ENCODE measurements at regions not wholly inside any gene's neighbourhood (a gene's known extent, or its start where the extent isn't known, plus 50 kb on each side); places are given as distances from the start of the nearest gene placed in this dataset.

DNA sequence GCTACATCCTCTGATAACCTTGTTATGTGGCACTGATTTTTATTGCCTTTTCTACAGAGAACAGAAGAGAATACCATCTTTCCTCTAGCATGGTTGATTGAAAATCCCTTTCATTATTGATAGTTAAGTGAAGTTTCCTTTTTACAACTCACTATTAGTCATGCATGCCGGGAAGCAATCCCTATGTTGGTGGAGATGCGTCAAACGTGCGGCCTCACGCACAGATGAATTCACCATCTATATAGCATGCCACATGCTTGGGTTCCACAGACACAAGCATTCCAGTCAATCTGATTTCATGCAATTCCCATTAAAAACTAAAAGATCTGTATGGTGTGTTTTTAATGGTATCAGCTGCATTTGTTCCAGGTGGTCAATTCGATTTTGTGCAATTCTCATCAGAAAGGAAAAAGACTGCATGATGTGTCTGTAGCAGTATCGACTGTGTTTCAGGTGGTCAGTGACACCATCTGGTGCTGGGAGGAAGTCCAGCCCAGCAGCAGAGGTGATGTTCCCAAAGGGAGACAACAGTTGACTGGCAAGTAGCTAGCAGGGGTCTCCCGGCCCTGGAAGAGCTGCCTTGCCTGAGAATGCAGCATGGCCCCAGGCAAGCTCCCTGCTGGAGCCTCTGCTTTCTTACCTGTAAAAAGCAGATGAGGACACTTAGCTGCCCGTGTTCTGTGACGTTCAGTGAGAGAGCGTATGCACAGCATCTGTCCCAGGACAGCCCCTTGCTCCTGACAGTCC lies 151.3 kb upstream of the NCK2 start:
- no peak for DNase-seq (ENCODE audit: low read depth in 2 of 2)

- no peak for DNase-seq (ENCODE audit: low read depth in 2 of 2)
Measured at GRCh38 chr2:105592288-105592687, 152.4 kb upstream of the NCK2 start.

DNA sequence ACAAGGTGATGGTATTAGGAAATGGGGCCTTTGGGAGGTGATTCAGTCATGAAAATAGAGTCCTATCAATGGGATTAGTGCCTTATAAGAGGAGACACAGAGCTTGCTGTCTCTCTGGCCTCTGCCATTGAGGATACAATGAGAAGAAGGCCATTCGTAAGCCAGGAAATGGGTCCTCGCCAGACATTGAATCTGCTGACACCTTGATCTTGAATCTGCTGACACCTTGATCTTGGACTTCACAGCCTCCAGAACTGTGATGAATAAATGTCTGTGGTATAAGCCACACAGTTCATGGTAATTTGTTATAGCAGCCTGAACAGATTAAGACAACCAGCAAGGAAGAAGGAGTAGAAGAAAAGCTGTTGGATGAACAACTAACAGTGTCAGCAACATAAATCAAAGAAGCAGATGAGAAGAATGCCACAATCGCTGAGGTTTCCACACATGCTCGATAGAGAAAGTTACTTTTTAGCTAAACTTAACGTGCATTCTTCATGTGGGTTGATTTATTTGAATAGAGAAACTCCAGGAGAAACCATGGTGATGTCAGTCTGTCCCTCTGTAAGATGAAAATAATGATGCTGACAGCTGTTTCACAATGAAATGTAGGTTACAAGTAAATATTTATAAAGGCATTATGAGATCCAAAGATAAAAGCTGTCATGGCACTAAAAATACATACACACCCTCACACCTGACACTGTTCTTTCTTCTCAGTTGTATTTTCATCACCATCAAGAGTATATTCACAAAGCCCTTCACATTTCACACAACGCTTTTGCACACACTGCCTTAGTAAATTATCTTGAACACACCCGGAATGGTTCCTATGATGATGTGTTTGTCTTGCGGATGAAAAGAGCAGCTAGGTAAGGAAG lies 153.7 kb upstream of the NCK2 start:
- no peak for DNase-seq (ENCODE audit: low read depth in 2 of 2)

- no peak for DNase-seq (ENCODE audit: low read depth in 2 of 2)
Measured at GRCh38 chr2:105588581-105588980, 156.1 kb upstream of the NCK2 start.

GRCh38 chr2:105587637-105588036 lies 157.1 kb upstream of the NCK2 start:
- DNase-seq (ENCODE audit: low read depth in 2 of 2), result no peak

DNA sequence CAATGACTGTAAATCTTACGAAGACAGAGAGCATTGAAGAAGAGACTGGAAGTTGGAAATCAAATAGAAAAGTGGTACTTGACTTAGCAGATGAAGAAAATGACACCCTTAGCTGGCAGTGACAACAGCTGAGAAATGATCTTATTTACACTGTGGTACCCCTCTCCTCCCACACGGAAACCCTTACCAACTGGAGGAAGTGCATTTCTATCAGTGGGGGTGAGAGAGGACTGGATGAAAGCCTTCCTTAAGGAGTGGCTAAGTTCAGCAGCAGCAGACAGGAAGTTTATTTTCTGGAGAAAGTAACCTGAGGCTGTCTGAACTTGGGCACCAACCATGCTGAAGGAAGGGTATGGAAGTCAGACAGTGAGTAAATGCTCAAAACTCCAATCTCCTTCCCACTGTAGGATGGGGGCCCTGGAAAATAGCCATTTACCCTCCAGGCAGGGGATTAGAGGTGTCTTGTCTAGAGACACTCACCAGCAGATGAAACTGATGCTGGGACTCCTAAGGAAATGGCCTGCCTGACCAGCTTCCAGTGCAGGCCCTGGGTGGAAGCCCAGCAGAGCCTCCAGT lies 160.2 kb upstream of the NCK2 start:
- DNase-seq (ENCODE audit: low read depth in 2 of 2), result no peak

DNA sequence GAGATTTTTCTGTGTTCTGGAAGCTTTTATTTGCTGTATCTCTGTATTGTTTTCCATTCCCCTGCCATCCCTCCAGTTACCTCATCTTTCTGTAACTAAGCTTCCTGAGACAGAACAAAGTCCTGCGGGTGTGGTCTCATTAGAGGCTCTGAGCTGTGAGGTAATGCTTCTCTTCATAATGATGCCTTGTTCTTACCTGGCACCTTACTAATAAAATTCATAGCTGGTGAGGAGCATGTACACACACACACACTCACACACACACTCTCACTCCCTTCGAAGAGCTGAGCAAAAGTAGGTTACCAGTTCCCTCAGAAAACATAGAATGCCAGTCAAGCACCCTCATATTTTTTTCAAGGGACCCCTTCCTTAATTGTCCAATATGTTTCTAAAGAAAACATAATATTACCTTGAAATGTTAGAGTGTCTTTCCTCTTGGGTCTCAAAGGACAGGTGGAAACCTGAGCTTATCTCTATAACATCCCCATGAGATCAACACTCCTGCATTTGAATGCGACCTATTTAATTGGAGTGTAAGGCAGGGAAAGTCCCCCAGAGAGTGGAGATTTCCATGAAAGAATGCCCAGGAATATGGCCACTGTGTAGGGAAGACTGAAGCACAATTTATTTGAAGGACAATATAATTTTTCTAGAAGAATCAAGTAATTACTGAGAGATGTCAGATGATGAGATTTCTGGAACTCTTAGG lies 161.6 kb upstream of the NCK2 start:
- DNase-seq (ENCODE audit: low read depth in 2 of 2), result no peak

- no peak for DNase-seq (ENCODE audit: low read depth in 2 of 2)
Measured at GRCh38 chr2:105581555-105581944, 163.2 kb upstream of the NCK2 start.

DNA sequence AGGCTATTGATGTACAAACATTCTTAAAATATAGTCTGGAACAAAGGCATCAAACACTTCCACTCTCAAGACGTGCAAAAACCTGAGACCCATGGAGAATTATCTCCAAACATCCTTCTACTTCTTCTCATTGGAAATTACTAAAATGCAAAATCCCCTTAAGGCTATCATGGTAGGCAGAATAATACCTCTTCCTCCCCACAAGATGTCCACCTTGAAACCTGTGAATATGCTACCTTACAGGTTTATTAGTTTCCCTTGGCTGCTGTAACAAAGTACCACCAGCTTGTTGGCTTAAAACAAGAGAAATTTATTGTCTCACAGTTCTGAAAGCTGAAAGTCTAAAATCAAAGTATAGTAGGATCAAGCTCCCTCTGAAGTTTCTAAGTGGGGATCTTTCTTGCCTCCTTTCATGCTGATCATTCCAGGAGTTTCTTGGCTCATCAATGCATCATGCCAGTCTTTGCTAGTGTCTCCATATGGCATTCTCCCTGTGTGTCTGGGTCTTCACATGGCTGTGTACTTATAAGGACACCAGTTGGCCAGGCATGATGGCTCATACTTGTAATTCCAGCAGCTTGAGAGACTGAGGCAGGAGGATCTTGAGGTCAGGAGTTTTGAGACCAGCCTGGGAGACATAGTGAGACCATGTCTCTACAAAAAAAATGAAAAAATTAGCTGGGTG lies 163.7 kb upstream of the NCK2 start:
- DNase-seq (ENCODE audit: low read depth in 2 of 2), result no peak

DNA sequence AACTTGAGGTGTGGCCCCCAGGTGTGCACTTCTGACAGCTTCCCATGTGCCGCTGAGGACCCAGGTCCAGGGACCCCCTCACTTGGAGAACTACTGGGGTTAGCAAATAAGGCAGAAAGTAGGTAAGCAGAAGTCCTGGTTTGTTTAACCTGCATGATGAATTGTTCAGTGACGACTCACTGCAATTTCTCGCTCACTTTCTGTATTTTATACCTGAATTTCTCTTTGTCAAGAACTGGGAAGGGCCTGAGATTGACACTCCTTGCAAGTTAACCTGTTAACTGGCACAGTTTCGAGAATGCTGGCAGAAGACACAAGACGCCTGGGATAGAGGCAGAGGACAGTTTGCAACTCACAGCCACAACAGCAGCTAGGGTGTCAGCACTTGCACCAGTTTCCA lies 164.5 kb upstream of the NCK2 start:
- DNase-seq (ENCODE audit: low read depth in 2 of 2), result no peak

GRCh38 chr2:105578166-105578565 lies 166.5 kb upstream of the NCK2 start:
- no peak for DNase-seq (ENCODE audit: low read depth in 2 of 2)

DNA sequence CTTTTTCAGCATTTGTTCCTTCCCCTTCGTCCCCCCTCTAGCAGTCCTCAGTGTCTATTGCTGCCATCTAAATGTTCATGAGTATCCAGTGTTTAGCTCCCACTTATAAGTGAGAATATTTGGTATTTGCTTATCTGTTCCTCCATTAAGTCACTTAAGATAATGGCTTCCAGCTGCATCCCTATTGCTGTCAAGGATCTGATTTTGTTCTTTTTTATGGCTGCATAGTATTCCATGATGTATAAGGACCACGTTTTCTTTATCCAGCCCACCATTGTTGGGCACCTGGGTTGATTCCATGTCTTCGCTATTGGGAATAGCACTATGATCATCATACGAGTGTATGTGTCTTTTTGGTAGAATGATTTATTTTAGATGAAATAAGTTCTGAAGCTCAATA lies 166.9 kb upstream of the NCK2 start:
- no peak for DNase-seq (ENCODE audit: low read depth in 2 of 2)

- DNase-seq (ENCODE audit: low read depth in 2 of 2), result no peak
Measured at GRCh38 chr2:105576440-105577241, 168.1 kb upstream of the NCK2 start.

DNA sequence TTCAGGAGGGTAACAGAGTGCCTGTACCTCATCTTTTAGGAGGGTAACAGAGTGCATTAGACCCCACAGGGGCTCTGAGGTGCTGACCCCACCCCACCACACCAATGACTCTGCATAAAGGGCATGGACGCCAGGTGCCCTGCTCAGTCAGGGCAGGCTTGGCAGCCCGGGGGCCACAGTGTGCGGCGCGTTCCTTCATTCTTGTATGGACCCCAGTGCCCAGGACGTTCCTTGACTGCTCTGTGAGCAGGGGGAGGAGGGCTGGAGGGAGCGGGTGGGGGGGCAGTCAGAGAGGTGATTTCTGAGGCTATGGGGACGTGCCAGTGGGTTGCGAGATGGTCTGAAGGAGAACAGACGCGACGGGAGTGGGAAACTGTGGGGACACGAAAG lies 168.7 kb upstream of the NCK2 start:
- no peak for DNase-seq (ENCODE audit: low read depth in 2 of 2)

- no peak for DNase-seq (ENCODE audit: low read depth in 2 of 2)
Measured at GRCh38 chr2:105575499-105576025, 169.2 kb upstream of the NCK2 start.

DNA sequence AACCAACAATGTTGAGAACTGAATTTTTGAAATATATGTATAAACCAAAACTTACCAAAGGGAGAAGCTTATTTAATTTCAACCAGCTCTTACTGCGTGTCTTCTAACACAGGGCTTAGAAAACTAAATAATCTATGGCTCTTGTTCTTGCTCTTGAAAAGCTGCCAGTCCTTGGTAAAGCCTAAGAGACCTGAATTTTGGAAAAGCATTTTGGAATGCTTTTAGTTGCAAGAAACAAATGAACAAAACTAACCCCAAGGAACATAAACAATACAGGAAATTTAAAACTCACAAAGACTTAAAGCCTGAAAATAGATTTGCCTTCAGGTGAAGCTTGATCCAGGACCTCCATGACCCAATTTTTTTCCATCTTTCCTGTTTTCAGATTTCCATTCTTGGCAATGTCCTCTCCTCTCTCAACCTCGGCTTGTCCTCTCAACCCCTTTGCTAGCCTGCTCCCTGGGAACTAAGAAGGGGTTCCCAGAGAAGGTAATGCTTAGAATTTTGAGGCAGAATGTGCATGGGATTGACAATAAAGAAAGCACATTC lies 169.8 kb upstream of the NCK2 start:
- no peak for DNase-seq (ENCODE audit: low read depth in 2 of 2)

DNA sequence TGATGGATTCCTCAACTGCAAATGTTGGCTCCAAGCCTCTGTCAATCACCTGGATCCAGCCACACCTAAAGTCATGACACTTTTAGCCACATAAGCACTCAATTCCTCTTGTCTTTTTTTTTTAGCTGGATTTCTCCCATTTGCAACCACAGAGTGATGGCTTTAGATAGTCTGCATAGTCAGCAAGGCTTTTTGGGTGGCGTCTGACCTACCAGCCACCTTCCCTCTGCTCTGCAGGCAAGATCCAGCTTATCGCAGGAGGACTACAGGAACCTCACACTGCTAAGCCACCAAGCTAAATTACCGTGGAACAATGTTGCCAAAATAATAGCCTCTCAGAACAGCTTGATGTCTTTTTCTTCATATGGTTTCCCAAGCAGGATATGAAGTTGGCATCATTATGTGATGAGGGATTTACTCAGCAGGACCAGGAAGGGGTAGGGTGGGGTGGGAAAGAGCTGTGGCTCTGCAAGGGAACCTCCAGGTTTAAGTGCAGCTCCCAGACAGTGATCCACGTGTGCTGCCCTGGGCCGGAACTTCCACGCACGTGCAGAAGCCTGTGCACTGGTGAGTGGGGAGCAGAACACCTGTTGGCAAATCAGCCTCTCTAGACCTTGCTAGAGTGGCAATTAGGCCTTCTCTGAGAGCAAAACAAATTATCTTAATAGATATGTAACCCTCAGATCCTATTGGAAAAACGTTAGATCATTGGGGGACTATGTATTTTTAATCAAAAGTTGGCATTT lies 170.6 kb upstream of the NCK2 start:
- no peak for DNase-seq (ENCODE audit: low read depth in 2 of 2)

- DNase-seq (ENCODE audit: low read depth in 2 of 2), result no peak
Measured at GRCh38 chr2:105573490-105573889, 171.2 kb upstream of the NCK2 start.

GRCh38 chr2:105571445-105571987 lies 172.7 kb upstream of the FHL2 start:
- DNase-seq (ENCODE audit: low read depth in 2 of 2), result no peak
